Hepatocyte (in vitro differentiated cells): ENCODE measurements at regions not wholly inside any gene's neighbourhood (a gene's known extent, or its start where the extent isn't known, plus 50 kb on each side); places are given as distances from the start of the nearest gene placed in this dataset.
A peak's percentile ranks its signal among the peaks of the same experiment; 100 is the strongest.
"Not testable (repeated sequence)": the region's sequence is repeated elsewhere in the genome, so short reads cannot be mapped to it uniquely, and the experiment has no call there.

ENCODE experiments used
- DNase-seq: peaks from one replicate; pipeline ENCODE4 v3.0.0-alpha.2; 2016; ENCODE audit warnings: low spot score
- H2AFZ ChIP-seq: fragments of 200-600 bp; sonication (generic); 2 replicates; pipeline ENCODE4 v1.6.0; 2016; ENCODE audit warnings: antibody characterized with exemption, mild to moderate bottlenecking
- H3K27ac ChIP-seq: fragments of 200-600 bp; sonication (generic); 2 replicates; pipeline ENCODE4 v1.5.1; 2016; ENCODE audit warnings: mild to moderate bottlenecking
- H3K27me3 ChIP-seq: fragments of 200-600 bp; sonication (generic); 2 replicates; pipeline ENCODE4 v1.6.1; 2016
- H3K36me3 ChIP-seq: fragments of 200-600 bp; sonication (generic); replicated peaks from 2 replicates; pipeline ENCODE4 v1.5.1; 2016; ENCODE audit warnings: low read depth; ENCODE audit not compliant: insufficient read depth
- H3K4me1 ChIP-seq: fragments of 200-600 bp; sonication (generic); 2 replicates; pipeline ENCODE4 v1.5.1; 2016; ENCODE audit warnings: mild to moderate bottlenecking, moderate library complexity; ENCODE audit not compliant: insufficient read depth
- H3K4me2 ChIP-seq: fragments of 200-600 bp; sonication (generic); 2 replicates; pipeline ENCODE4 v1.6.0; 2016
- H3K4me3 ChIP-seq: fragments of 200-600 bp; sonication (generic); 2 replicates; pipeline ENCODE4 v1.5.1; 2016; ENCODE audit warnings: mild to moderate bottlenecking
- H3K79me2 ChIP-seq: fragments of 200-600 bp; sonication (generic); 2 replicates; pipeline ENCODE4 v1.6.0; 2017; ENCODE audit warnings: mild to moderate bottlenecking
- H3K9me2 ChIP-seq: fragments of 200-600 bp; sonication (generic); replicated peaks from 2 replicates; pipeline ENCODE4 v1.6.0; 2017; ENCODE audit warnings: mild to moderate bottlenecking; ENCODE audit not compliant: insufficient read depth
- H3K9me3 ChIP-seq: fragments of 200-600 bp; sonication (generic); 2 replicates; pipeline ENCODE4 v1.5.1; 2016; ENCODE audit warnings: low read depth, mild to moderate bottlenecking
- H4K20me1 ChIP-seq: fragments of 200-600 bp; sonication (generic); 2 replicates; pipeline ENCODE4 v1.6.0; 2016; ENCODE audit warnings: mild to moderate bottlenecking; ENCODE audit not compliant: insufficient read depth, poor library complexity, severe bottlenecking
- EZH2 ChIP-seq: fragments of 200-600 bp; sonication (generic); IDR thresholded peaks from 2 replicates; pipeline ENCODE4 v1.6.1; 2016; ENCODE audit warnings: antibody characterized with exemption, mild to moderate bottlenecking, borderline replicate concordance
- EZH2phosphoT487 ChIP-seq: fragments of 200-600 bp; sonication (generic); IDR thresholded peaks from one replicate; pipeline ENCODE4 v1.6.1; 2018; ENCODE audit warnings: antibody characterized with exemption, mild to moderate bottlenecking, low read depth, moderate library complexity; ENCODE audit not compliant: unreplicated experiment, severe bottlenecking
- WGBS: methylation state at CpG from one replicate; pipeline ENCODE4 v1.1.6; 2016; ENCODE audit warnings: low lambda C conversion rate; ENCODE audit errors: missing lambda C conversion rate; 5-methylcytosine and 5-hydroxymethylcytosine counted together
- TF ChIP-seq, protein P1 (sequence below): fragments of 200-600 bp; sonication (generic); IDR thresholded peaks from 2 replicates; pipeline ENCODE4 v1.5.1; 2016; ENCODE audit warnings: antibody characterized with exemption, mild to moderate bottlenecking; ENCODE audit not compliant: poor library complexity

DNA sequence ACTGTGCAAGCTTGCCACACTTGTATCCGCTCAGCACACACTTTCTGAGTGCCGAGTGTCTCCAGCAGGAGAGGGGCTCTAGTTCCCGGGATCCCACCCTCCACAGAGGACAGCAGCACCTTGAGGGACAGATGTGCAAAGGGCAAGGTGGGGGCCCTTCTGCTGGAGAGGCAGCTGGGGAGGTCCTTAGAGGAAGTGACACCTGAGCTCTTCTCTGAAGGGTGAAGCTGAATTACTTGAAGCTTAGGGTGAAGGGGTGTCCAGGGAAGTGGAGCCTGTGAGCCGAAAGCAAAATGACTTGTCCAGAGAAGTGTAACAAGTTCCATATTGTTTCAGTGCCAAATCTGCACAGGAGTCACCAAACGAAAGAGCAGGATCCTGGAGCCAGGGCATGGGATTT is 136.3 kb upstream of the DUSP22 start:
- H3K27me3 ChIP-seq: no peaks in the 10 kb centered on the region
- no peaks in the 10 kb centered on the region for H4K20me1 ChIP-seq
- no peaks in the 10 kb centered on the region for H3K9me3 ChIP-seq
- H3K9me2 ChIP-seq: no peaks in the 10 kb centered on the region
- H3K4me3 ChIP-seq: no peak overlapping the region
- H3K4me2 ChIP-seq: no peak overlapping the region
- no peak overlapping the region for H2AFZ ChIP-seq
- H3K36me3 ChIP-seq: no peaks in the 10 kb centered on the region
- no peak overlapping the region for H3K27ac ChIP-seq
- no peaks in the 10 kb centered on the region for H3K79me2 ChIP-seq
- 80% methylated on average over 5 of the region's 5 CpGs for WGBS
- peaks cover 9% of the 10 kb centered on the region for H3K4me1 ChIP-seq
- DNase-seq: no peak
- TF ChIP-seq, protein P1, sequence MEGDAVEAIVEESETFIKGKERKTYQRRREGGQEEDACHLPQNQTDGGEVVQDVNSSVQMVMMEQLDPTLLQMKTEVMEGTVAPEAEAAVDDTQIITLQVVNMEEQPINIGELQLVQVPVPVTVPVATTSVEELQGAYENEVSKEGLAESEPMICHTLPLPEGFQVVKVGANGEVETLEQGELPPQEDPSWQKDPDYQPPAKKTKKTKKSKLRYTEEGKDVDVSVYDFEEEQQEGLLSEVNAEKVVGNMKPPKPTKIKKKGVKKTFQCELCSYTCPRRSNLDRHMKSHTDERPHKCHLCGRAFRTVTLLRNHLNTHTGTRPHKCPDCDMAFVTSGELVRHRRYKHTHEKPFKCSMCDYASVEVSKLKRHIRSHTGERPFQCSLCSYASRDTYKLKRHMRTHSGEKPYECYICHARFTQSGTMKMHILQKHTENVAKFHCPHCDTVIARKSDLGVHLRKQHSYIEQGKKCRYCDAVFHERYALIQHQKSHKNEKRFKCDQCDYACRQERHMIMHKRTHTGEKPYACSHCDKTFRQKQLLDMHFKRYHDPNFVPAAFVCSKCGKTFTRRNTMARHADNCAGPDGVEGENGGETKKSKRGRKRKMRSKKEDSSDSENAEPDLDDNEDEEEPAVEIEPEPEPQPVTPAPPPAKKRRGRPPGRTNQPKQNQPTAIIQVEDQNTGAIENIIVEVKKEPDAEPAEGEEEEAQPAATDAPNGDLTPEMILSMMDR: no peak
- TF ChIP-seq EZH2phosphoT487: no peak

DNA sequence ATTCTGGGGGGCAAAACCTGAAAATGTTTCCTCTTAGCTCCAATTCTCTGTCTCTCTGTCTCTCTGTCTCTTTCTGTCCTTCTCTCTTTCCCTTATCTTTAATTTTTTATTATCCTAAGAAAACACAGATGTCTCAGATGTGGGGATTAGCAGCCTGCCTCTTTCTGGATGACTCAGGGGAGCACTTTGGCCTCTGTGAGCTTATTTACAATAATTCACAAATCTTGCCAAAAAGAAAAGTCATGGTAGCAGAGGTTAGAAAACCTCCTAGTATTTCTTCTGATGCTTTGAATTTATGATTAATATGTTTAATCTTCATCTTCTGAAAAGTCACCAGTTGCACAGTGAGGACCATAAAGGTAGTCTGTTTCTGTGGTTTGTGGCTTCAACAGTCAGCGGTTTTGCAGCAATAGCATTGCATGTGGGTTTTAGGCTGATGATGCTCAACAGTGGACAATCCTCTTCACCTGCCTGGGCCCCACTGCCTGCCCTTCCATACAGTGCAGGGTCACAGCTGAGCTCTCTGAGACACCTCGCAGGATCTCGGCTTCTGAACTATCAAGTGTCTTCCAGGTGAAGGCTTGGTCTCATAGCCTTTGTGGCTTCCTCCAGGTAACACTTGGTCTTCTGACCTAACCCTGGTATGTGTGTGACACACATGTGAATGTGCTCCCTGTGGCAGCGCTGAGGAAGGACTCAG is 135.7 kb upstream of the DUSP22 start:
- not testable (repeated sequence) for H3K4me1 ChIP-seq, DNase-seq, H2AFZ ChIP-seq, H3K9me3 ChIP-seq, H3K4me3 ChIP-seq, H3K9me2 ChIP-seq, H4K20me1 ChIP-seq, H3K79me2 ChIP-seq, H3K36me3 ChIP-seq, H3K27ac ChIP-seq, H3K27me3 ChIP-seq
- 82% methylated on average over 4 of the region's 4 CpGs for WGBS
- peak overlapping the region; percentile 29 for H3K4me2 ChIP-seq

DNA sequence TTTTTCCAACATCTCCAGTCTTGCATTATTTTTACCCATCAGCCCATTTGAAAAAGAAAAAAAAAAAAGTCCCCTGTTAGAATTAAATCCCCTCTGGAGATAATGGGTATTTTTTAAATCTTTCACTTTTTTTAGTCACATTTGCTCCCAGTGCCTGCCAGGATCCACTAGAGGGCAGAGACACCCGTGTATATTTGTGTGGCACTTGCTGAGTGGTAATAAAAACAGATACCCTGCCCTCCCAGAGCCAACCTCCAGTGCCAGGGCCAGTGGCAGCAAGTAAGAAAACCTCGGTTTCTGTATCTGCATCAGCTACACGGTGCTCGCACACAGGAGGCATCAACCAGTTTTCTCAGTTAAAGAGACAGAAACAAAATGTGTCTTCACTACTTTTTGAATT is 135.1 kb upstream of the DUSP22 start:
- not testable (repeated sequence) for DNase-seq
- TF ChIP-seq, protein P1: peak; percentile 34

DNA sequence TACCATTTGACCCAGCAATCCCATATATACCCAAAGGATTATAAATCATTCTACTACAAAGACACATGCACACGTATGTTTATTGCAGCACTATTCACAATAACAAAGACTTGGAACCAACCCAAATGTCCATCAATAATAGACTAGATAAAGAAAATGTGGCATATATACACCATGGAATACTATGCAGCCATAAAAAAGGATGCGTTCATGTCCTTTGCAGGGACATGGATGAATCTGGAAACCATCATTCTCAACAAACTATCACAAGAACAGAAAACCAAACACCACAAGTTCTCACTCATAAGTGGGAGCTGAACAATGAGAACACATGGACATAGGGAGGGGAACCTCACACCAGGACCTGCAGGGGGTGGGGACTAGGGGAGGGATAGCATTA is 130.6 kb upstream of the DUSP22 start:
- not testable (repeated sequence) for H3K4me2 ChIP-seq, H2AFZ ChIP-seq, H3K27ac ChIP-seq, H3K9me3 ChIP-seq, H3K9me2 ChIP-seq, H3K4me1 ChIP-seq, H3K79me2 ChIP-seq, H3K36me3 ChIP-seq, DNase-seq, H3K4me3 ChIP-seq, H4K20me1 ChIP-seq, H3K27me3 ChIP-seq
- 84% methylated on average over 2 of the region's 2 CpGs for WGBS

More for the DNA sequence above, 135.1 kb upstream of the DUSP22 start:
- not testable (repeated sequence) for H4K20me1 ChIP-seq, H3K4me3 ChIP-seq, H3K4me2 ChIP-seq, H3K79me2 ChIP-seq, H3K4me1 ChIP-seq, H3K27me3 ChIP-seq, H3K9me2 ChIP-seq, H3K36me3 ChIP-seq, H3K27ac ChIP-seq, H3K9me3 ChIP-seq, H2AFZ ChIP-seq
- WGBS: 52% methylated on average over 4 of the region's 4 CpGs

DNA sequence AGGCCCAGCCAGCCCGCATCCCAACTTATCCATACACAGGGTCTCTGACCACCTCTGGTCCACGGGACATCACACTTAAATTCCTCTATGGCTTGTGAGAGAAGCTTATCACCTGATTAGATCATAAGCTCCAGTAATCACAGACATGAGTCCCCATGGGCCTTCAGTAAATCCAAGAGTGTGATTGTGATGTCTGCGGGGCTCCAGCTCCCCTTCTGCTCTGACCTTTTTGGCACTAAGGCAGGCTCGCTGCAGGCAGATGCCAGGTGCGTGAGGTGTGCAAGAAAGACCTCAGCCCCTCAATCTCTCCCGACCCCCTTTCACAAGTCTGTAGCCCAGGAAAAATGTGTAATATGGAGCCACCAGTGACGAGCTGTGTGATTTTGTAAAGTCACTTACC is 127.6 kb upstream of the DUSP22 start:
- no peaks in the 10 kb centered on the region for H3K9me2 ChIP-seq
- no peaks in the 10 kb centered on the region for H3K36me3 ChIP-seq
- no peak overlapping the region for H3K4me2 ChIP-seq
- no peaks in the 10 kb centered on the region for H3K79me2 ChIP-seq
- H2AFZ ChIP-seq: no peak overlapping the region
- TF ChIP-seq, protein P1: no peak
- no peak for TF ChIP-seq EZH2
- no peak for TF ChIP-seq EZH2phosphoT487
- peaks cover 1% of the 10 kb centered on the region for H3K27me3 ChIP-seq
- H3K4me1 ChIP-seq: no peaks in the 10 kb centered on the region
- 74% methylated on average over 7 of the region's 7 CpGs for WGBS
- DNase-seq: no peak
- no peak overlapping the region for H3K27ac ChIP-seq
- no peaks in the 10 kb centered on the region for H3K9me3 ChIP-seq
- no peaks in the 10 kb centered on the region for H4K20me1 ChIP-seq
- H3K4me3 ChIP-seq: no peak overlapping the region
